ENCODE measurements at regions not wholly inside any gene's neighbourhood (a gene's known extent, or its start where the extent isn't known, plus 50 kb on each side); places are given as distances from the start of the nearest gene placed in this dataset.

DNA sequence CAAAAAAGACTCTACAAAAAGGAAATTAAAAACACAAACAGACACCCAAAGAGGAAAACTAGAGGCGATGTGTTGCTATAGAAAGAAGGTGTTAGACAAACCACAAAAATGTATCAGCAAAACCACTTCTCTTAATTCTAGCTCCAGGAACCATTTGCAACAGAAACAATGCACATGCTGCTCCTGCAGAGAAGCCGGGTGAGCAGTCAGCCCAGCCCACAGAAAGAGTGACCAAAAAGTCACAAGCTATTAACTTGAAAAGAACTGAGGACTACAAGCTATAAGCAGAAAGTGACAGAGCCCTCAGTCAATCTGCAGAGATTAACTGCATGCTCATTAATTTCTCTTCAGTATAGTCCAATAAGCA is 96.2 kb upstream of the KLHL13 start:
- TF ChIP-seq CTCF (conservative IDR thresholded peaks at IDR 0.05; ENCODE audit: low read length) (no peak), EZH2phosphoT487 (IDR thresholded peaks at IDR 0.05; ENCODE audit: borderline replicate concordance, low read depth, low read length) (no peak)

All from OCI-LY7 (cell line).